ENCODE measurements at regions not wholly inside any gene's neighbourhood (a gene's known extent, or its start where the extent isn't known, plus 50 kb on each side); places are given as distances from the start of the nearest gene placed in this dataset.
"Not testable (repeated sequence)": the region's sequence is repeated elsewhere in the genome, so short reads cannot be mapped to it uniquely, and the experiment has no call there.

GRCh38 chr7:51599935-51600334 is 283.3 kb upstream of the COBL start:
- TF ChIP-seq LEF1 (IDR thresholded peaks at IDR 0.05; ENCODE audit: borderline replicate concordance); FOXM1 (IDR thresholded peaks at IDR 0.05; ENCODE audit: borderline replicate concordance); BHLHE40 (IDR thresholded peaks at IDR 0.05; ENCODE audit: borderline replicate concordance); FOXA1 (IDR thresholded peaks at IDR 0.05); HDGF (IDR thresholded peaks at IDR 0.05; ENCODE audit: borderline replicate concordance); SP1 (IDR thresholded peaks at IDR 0.05); NFRKB (IDR thresholded peaks at IDR 0.05): not testable (repeated sequence)

Data from HEK293T (cell line).